Fibroblast of lung (primary cell): ENCODE measurements at regions not wholly inside any gene's neighbourhood (a gene's known extent, or its start where the extent isn't known, plus 50 kb on each side); places are given as distances from the start of the nearest gene placed in this dataset.

Experiments
- CTCF ChIP-seq, 2 donors: IDR thresholded peaks in 1 of 2; conservative IDR thresholded peaks in 1 of 2; 1 replicate in 1 of 2; 2 replicates in 1 of 2; pipeline ENCODE4 v1.5.1; 2011 to 2012; ENCODE audit warnings: low read length in 2 of 2, control low read depth in 1 of 2, inconsistent platforms in 1 of 2, low read depth in 1 of 2, mild to moderate bottlenecking in 1 of 2
- EZH2 ChIP-seq: IDR thresholded peaks from 2 replicates; pipeline ENCODE4 v1.5.1; 2012; ENCODE audit warnings: low read length, control low read depth, mild to moderate bottlenecking; ENCODE audit errors: missing control alignments

GRCh38 chr11:80521592-80521991 lies 1080.8 kb upstream of the TENM4 start:
- TF ChIP-seq CTCF (conservative IDR thresholded peaks at IDR 0.05 in 1 of 2, IDR thresholded peaks at IDR 0.05 in 1 of 2; ENCODE audit: low read depth in 1 of 2, low read length in 2 of 2), result no peak
- no peak for TF ChIP-seq EZH2
